ENCODE measurements at regions not wholly inside any gene's neighbourhood (a gene's known extent, or its start where the extent isn't known, plus 50 kb on each side); places are given as distances from the start of the nearest gene placed in this dataset.

- Histone ChIP-seq H2BK15ac (ENCODE audit: low read depth, low read length) (no peak overlapping the region), H2BK12ac (ENCODE audit: insufficient read length, low read depth, low read length) (no peak overlapping the region), H4K20me1 (ENCODE audit: control insufficient read depth, insufficient read depth, insufficient read length) (no peaks in the 10 kb centered on the region), H2AK5ac (ENCODE audit: insufficient read length, low read length) (no peak overlapping the region), H3T11ph (ENCODE audit: low read length) (no peak overlapping the region), H3K56ac (ENCODE audit: insufficient read length, low read depth, low read length) (no peak overlapping the region), H4K91ac (ENCODE audit: insufficient read length, low read depth, low read length) (no peak overlapping the region), H3K27me3 (ENCODE audit: insufficient read depth, low read length) (no peaks in the 10 kb centered on the region), H3K4ac (ENCODE audit: low read depth, low read length) (no peak overlapping the region), H4K8ac (replicated peaks; ENCODE audit: insufficient read length, low read depth, low read length) (no peak overlapping the region), H3K23me2 (ENCODE audit: insufficient read length, low read depth, low read length, poor library complexity, severe bottlenecking) (no peaks in the 10 kb centered on the region), H3K9me3 (ENCODE audit: control insufficient read depth, low read depth, low read length) (peaks cover 8% of the 10 kb centered on the region), H2BK20ac (ENCODE audit: low read depth, low read length, poor library complexity, severe bottlenecking) (no peak overlapping the region), H3K4me2 (ENCODE audit: insufficient read depth, insufficient read length, low read length) (no peak overlapping the region), H3K4me1 (ENCODE audit: insufficient read depth, low read length) (peaks cover 3% of the 10 kb centered on the region), H2BK5ac (ENCODE audit: insufficient read length, low read length) (no peak overlapping the region), H3K79me1 (ENCODE audit: insufficient read depth, low read depth, low read length, poor library complexity, severe bottlenecking) (no peaks in the 10 kb centered on the region), H3K9ac (ENCODE audit: extremely low read depth, insufficient read length, low read length) (no peak overlapping the region), H2AFZ (ENCODE audit: low read length) (no peak overlapping the region), H3K27ac (ENCODE audit: insufficient read length, low read depth, low read length) (no peak overlapping the region), H2BK120ac (ENCODE audit: low read depth, low read length, poor library complexity, severe bottlenecking) (no peak overlapping the region), H3K23ac (ENCODE audit: insufficient read length, low read depth, low read length) (no peak overlapping the region), H4K5ac (ENCODE audit: insufficient read length, low read depth, low read length) (no peak overlapping the region), H3K14ac (ENCODE audit: insufficient read depth, low read length) (no peak overlapping the region), H3K79me2 (ENCODE audit: insufficient read depth, low read length) (no peaks in the 10 kb centered on the region), H3K18ac (ENCODE audit: insufficient read length, low read depth, low read length) (no peak overlapping the region)
- H3K4me1 Mint-ChIP-seq, result peaks cover 12 to 20% of the 10 kb centered on the region in 2 experiments
- H3K27ac Mint-ChIP-seq, result no peak overlapping the region
- no peak overlapping the region for H3K4me3 Mint-ChIP-seq
- peaks cover 31 to 35% of the 10 kb centered on the region in 2 experiments for H3K9me3 Mint-ChIP-seq
- no CpG with 5 or more reads among the region's 4 CpGs for WGBS (ENCODE audit: extremely low coverage, insufficient read length, low lambda C conversion rate)
- peaks cover 21 to 33% (median 30%) of the 10 kb centered on the region in 3 experiments for H3K36me3 Mint-ChIP-seq (ENCODE audit: insufficient read depth in 1 of 3, low read depth in 3 of 3)
- no peak for DNase-seq
- H3K27me3 Mint-ChIP-seq (ENCODE audit: low read depth), result peaks cover 6% of the 10 kb centered on the region
- TF ChIP-seq, protein P1, sequence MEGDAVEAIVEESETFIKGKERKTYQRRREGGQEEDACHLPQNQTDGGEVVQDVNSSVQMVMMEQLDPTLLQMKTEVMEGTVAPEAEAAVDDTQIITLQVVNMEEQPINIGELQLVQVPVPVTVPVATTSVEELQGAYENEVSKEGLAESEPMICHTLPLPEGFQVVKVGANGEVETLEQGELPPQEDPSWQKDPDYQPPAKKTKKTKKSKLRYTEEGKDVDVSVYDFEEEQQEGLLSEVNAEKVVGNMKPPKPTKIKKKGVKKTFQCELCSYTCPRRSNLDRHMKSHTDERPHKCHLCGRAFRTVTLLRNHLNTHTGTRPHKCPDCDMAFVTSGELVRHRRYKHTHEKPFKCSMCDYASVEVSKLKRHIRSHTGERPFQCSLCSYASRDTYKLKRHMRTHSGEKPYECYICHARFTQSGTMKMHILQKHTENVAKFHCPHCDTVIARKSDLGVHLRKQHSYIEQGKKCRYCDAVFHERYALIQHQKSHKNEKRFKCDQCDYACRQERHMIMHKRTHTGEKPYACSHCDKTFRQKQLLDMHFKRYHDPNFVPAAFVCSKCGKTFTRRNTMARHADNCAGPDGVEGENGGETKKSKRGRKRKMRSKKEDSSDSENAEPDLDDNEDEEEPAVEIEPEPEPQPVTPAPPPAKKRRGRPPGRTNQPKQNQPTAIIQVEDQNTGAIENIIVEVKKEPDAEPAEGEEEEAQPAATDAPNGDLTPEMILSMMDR (conservative IDR thresholded peaks at IDR 0.05), result no peak
Measured at GRCh38 chr10:123382491-123382890, 228.3 kb downstream of the BUB3 start.

All from H9 (cell line).